ENCODE measurements at regions not wholly inside any gene's neighbourhood (a gene's known extent, or its start where the extent isn't known, plus 50 kb on each side); places are given as distances from the start of the nearest gene placed in this dataset.
A peak's percentile ranks its signal among the peaks of the same experiment; 100 is the strongest.

DNA sequence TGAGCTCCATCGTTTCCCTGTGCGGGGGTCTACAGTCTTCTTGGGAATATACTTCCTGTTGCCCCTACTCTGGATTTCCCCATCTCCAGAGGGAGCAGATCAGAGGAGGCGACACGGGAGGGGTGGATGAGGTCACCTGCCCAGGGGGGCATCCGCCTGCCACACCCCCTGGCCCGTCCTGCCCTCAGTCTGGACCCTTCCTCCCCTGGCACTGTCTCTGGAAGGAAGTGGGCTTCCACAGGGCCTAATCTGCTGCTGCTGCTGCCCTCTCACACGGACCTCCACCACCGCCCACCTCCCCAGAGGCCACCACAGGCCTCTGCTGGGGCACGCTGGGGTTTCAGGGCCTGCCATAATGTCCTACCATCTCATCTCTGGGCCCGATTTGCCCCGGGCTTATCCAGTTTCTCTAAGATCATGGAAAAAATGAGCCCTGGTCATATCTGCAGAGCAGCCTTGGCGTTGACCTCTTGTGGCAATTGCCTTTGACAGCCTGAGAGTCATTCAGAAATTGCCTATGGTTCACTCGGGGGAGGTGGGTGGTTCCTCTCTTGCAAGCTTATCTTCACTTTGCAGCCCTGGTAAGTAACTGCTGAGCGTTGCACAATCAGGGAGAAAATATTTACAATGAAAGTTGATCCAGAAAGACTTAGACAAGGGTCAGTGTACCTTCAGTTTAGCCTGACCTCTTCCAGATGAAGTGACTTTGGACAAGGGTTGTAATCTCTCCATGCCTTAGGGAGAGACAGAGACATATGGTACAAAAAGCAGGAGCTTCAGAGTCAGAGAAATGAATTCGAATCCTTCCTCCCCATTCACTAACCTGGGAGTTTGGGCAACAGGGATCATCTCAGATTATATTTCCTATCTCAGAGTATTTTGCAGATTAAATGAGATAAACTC is 252.4 kb downstream of the TOMM20 start (continued):
- TF ChIP-seq, protein P1, sequence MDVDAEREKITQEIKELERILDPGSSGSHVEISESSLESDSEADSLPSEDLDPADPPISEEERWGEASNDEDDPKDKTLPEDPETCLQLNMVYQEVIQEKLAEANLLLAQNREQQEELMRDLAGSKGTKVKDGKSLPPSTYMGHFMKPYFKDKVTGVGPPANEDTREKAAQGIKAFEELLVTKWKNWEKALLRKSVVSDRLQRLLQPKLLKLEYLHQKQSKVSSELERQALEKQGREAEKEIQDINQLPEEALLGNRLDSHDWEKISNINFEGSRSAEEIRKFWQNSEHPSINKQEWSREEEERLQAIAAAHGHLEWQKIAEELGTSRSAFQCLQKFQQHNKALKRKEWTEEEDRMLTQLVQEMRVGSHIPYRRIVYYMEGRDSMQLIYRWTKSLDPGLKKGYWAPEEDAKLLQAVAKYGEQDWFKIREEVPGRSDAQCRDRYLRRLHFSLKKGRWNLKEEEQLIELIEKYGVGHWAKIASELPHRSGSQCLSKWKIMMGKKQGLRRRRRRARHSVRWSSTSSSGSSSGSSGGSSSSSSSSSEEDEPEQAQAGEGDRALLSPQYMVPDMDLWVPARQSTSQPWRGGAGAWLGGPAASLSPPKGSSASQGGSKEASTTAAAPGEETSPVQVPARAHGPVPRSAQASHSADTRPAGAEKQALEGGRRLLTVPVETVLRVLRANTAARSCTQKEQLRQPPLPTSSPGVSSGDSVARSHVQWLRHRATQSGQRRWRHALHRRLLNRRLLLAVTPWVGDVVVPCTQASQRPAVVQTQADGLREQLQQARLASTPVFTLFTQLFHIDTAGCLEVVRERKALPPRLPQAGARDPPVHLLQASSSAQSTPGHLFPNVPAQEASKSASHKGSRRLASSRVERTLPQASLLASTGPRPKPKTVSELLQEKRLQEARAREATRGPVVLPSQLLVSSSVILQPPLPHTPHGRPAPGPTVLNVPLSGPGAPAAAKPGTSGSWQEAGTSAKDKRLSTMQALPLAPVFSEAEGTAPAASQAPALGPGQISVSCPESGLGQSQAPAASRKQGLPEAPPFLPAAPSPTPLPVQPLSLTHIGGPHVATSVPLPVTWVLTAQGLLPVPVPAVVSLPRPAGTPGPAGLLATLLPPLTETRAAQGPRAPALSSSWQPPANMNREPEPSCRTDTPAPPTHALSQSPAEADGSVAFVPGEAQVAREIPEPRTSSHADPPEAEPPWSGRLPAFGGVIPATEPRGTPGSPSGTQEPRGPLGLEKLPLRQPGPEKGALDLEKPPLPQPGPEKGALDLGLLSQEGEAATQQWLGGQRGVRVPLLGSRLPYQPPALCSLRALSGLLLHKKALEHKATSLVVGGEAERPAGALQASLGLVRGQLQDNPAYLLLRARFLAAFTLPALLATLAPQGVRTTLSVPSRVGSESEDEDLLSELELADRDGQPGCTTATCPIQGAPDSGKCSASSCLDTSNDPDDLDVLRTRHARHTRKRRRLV (CRISPR knock-in tag; IDR thresholded peaks at IDR 0.05), result peak; percentile 72
- TF ChIP-seq KLF9 (CRISPR knock-in tag; IDR thresholded peaks at IDR 0.05; ENCODE audit: low read depth) (no peak), ZSCAN30 (CRISPR knock-in tag; IDR thresholded peaks at IDR 0.05) (no peak), ZNF792 (CRISPR knock-in tag; IDR thresholded peaks at IDR 0.05) (peak; percentile 27; the same call in 1 of the 2 replicates), ZNF598 (CRISPR knock-in tag; IDR thresholded peaks at IDR 0.05; ENCODE audit: borderline replicate concordance) (no peak), CCAR2 (optimal IDR thresholded peaks at IDR 0.05; ENCODE audit: low read depth, low read length) (no peak), THYN1 (CRISPR knock-in tag; IDR thresholded peaks at IDR 0.05; ENCODE audit: borderline replicate concordance, low read depth) (no peak), NPAS2 (CRISPR knock-in tag; IDR thresholded peaks at IDR 0.05; ENCODE audit: borderline replicate concordance) (no peak), REL (CRISPR knock-in tag; conservative IDR thresholded peaks at IDR 0.05) (0 out of 2 replicates have a peak, but pooled peaks have one; percentile 55), ZNF530 (CRISPR knock-in tag; IDR thresholded peaks at IDR 0.05; ENCODE audit: low read depth) (no peak)
- TF ChIP-seq, protein P2, sequence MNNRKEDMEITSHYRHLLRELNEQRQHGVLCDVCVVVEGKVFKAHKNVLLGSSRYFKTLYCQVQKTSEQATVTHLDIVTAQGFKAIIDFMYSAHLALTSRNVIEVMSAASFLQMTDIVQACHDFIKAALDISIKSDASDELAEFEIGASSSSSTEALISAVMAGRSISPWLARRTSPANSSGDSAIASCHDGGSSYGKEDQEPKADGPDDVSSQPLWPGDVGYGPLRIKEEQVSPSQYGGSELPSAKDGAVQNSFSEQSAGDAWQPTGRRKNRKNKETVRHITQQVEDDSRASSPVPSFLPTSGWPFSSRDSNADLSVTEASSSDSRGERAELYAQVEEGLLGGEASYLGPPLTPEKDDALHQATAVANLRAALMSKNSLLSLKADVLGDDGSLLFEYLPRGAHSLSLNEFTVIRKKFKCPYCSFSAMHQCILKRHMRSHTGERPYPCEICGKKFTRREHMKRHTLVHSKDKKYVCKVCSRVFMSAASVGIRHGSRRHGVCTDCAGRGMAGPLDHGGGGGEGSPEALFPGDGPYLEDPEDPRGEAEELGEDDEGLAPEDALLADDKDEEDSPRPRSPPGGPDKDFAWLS (CRISPR knock-in tag; IDR thresholded peaks at IDR 0.05; ENCODE audit: borderline replicate concordance), result no peak
- TF ChIP-seq, protein P3, sequence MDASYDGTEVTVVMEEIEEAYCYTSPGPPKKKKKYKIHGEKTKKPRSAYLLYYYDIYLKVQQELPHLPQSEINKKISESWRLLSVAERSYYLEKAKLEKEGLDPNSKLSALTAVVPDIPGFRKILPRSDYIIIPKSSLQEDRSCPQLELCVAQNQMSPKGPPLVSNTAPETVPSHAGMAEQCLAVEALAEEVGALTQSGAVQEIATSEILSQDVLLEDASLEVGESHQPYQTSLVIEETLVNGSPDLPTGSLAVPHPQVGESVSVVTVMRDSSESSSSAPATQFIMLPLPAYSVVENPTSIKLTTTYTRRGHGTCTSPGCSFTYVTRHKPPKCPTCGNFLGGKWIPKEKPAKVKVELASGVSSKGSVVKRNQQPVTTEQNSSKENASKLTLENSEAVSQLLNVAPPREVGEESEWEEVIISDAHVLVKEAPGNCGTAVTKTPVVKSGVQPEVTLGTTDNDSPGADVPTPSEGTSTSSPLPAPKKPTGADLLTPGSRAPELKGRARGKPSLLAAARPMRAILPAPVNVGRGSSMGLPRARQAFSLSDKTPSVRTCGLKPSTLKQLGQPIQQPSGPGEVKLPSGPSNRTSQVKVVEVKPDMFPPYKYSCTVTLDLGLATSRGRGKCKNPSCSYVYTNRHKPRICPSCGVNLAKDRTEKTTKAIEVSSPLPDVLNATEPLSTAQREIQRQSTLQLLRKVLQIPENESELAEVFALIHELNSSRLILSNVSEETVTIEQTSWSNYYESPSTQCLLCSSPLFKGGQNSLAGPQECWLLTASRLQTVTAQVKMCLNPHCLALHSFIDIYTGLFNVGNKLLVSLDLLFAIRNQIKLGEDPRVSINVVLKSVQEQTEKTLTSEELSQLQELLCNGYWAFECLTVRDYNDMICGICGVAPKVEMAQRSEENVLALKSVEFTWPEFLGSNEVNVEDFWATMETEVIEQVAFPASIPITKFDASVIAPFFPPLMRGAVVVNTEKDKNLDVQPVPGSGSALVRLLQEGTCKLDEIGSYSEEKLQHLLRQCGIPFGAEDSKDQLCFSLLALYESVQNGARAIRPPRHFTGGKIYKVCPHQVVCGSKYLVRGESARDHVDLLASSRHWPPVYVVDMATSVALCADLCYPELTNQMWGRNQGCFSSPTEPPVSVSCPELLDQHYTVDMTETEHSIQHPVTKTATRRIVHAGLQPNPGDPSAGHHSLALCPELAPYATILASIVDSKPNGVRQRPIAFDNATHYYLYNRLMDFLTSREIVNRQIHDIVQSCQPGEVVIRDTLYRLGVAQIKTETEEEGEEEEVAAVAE (CRISPR knock-in tag; IDR thresholded peaks at IDR 0.05; ENCODE audit: borderline replicate concordance), result 0 out of 2 replicates have a peak, but pooled peaks have one; percentile 32
- TF ChIP-seq, protein P4, sequence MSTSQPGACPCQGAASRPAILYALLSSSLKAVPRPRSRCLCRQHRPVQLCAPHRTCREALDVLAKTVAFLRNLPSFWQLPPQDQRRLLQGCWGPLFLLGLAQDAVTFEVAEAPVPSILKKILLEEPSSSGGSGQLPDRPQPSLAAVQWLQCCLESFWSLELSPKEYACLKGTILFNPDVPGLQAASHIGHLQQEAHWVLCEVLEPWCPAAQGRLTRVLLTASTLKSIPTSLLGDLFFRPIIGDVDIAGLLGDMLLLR (CRISPR knock-in tag; IDR thresholded peaks at IDR 0.05), result no peak
- TF ChIP-seq, protein P5, sequence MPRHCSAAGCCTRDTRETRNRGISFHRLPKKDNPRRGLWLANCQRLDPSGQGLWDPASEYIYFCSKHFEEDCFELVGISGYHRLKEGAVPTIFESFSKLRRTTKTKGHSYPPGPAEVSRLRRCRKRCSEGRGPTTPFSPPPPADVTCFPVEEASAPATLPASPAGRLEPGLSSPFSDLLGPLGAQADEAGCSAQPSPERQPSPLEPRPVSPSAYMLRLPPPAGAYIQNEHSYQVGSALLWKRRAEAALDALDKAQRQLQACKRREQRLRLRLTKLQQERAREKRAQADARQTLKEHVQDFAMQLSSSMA (CRISPR knock-in tag; IDR thresholded peaks at IDR 0.05), result no peak; the same call in 1 of the 2 replicates
